ENCODE measurements at regions not wholly inside any gene's neighbourhood (a gene's known extent, or its start where the extent isn't known, plus 50 kb on each side); places are given as distances from the start of the nearest gene placed in this dataset.

DNA sequence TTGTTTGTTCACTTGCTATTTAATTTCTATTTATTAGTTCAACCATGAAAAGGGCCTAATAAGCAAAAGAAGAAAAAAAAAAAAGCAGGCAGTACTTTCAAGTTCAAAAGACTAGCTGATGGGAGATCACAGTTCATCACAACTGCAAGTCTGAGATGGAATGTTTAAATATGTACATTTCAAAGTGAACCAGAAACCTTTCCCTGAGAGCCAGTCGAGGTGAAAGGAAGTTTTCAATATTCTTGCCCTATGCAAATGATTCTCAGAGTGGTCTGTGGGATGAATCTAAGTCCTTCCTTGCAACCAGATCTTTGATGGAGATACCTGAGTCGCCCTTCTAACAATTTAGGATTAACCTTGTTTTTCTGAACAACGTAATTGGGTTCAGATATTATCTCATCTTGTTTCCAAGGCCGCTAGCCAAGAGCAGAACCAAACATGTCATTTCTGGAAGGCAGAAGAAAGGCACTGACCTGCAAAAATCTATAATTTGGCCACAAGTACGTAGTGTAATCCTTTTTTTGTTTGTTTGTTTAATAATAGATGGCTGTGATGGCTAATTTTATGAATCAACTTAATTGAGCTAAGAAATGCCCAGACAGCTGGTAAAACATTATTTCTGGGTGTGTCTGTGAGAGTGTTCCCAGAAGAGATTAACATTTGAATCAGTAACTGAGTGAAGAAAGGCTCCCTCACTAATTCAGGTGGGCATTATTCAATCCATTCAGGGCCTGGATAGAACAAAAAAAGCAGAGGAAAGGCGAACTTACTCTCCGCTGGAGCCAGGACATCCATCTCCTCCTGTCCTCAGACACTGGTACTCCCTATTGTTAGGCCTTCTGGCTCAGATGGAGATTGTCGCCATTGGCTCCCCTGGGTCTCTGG, 171.1 kb upstream of the TMPO start:
- Histone ChIP-seq H3K9me2 (ENCODE audit: insufficient read depth, low read length) (no peaks in the 10 kb centered on the region), H3K27ac (ENCODE audit: low read depth, low read length, poor library complexity, severe bottlenecking) (no peak overlapping the region), H3K4me3 (ENCODE audit: low read depth, low read length, poor library complexity, severe bottlenecking) (no peak overlapping the region), H3K9me3 (ENCODE audit: low read length) (no peaks in the 10 kb centered on the region), H2AFZ (ENCODE audit: low read length) (no peak overlapping the region), H3K36me3 (ENCODE audit: insufficient read depth, low read length) (no peaks in the 10 kb centered on the region), H3K4me1 (ENCODE audit: insufficient read depth, low read length, poor library complexity, severe bottlenecking) (peaks cover 12% of the 10 kb centered on the region), H3K4me2 (ENCODE audit: low read length) (no peak overlapping the region), H3K79me2 (ENCODE audit: insufficient read depth, low read depth, low read length) (no peaks in the 10 kb centered on the region), H4K20me1 (ENCODE audit: insufficient read depth, low read length) (no peaks in the 10 kb centered on the region)
- ChIA-PET POLR2A (no interaction called here), CTCF (ENCODE audit: unreplicated experiment) (no interaction called here)
- no peak for TF ChIP-seq EZH2phosphoT487 (IDR thresholded peaks at IDR 0.05; ENCODE audit: borderline replicate concordance, low read depth, low read length)
- TF ChIP-seq, protein P1, sequence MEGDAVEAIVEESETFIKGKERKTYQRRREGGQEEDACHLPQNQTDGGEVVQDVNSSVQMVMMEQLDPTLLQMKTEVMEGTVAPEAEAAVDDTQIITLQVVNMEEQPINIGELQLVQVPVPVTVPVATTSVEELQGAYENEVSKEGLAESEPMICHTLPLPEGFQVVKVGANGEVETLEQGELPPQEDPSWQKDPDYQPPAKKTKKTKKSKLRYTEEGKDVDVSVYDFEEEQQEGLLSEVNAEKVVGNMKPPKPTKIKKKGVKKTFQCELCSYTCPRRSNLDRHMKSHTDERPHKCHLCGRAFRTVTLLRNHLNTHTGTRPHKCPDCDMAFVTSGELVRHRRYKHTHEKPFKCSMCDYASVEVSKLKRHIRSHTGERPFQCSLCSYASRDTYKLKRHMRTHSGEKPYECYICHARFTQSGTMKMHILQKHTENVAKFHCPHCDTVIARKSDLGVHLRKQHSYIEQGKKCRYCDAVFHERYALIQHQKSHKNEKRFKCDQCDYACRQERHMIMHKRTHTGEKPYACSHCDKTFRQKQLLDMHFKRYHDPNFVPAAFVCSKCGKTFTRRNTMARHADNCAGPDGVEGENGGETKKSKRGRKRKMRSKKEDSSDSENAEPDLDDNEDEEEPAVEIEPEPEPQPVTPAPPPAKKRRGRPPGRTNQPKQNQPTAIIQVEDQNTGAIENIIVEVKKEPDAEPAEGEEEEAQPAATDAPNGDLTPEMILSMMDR (conservative IDR thresholded peaks at IDR 0.05; ENCODE audit: low read length) = no peak
- intact Hi-C loops (cut with micrococcal nuclease; ENCODE audit: unreplicated experiment) = no loop called here
- no peak for DNase-seq (ENCODE audit: low spot score)
- no TSS peak for BruUV-seq (replicated peaks)

DNA sequence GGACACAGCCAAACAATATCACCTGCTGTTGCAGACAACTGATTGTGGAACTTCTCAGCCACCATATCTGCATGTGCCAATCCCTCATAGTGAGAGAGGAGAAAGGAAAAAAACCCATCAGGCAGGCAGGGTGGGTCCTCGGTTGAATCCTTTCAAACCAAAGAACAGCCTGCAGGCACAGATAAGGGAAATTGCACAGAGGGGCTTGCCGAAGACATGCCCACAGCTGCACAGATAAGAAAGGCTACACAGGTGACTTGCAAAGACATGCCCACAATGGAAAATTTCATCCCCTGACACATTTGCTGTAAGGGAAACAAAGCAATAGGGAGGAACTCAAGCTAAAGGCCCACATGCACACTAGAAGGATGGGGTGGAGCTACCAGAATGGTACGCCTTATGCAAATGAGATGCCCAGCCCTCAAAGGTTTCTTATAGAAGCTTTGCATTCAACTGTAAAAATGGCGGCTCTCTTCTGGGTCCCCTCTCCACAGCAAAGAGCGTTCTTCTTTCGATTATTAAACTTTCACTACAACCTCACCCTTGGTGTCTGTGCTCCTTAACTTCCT, 170.0 kb upstream of the TMPO start:
- ChIA-PET POLR2A (no interaction called here), CTCF (ENCODE audit: unreplicated experiment) (interaction anchor here (2.2 kb wide), 1 partner anchor 10 kb away, joined by 6 read pairs; no protein-coding TSS in a partner anchor)
- Histone ChIP-seq H3K36me3 (ENCODE audit: insufficient read depth, low read length) (no peaks in the 10 kb centered on the region), H3K79me2 (ENCODE audit: insufficient read depth, low read depth, low read length) (no peaks in the 10 kb centered on the region), H3K4me3 (ENCODE audit: low read depth, low read length, poor library complexity, severe bottlenecking) (no peak overlapping the region), H2AFZ (ENCODE audit: low read length) (no peak overlapping the region), H3K27ac (ENCODE audit: low read depth, low read length, poor library complexity, severe bottlenecking) (no peak overlapping the region), H3K4me2 (ENCODE audit: low read length) (no peak overlapping the region), H3K9me2 (ENCODE audit: insufficient read depth, low read length) (no peaks in the 10 kb centered on the region), H4K20me1 (ENCODE audit: insufficient read depth, low read length) (no peaks in the 10 kb centered on the region), H3K9me3 (ENCODE audit: low read length) (no peaks in the 10 kb centered on the region), H3K4me1 (ENCODE audit: insufficient read depth, low read length, poor library complexity, severe bottlenecking) (peaks cover 12% of the 10 kb centered on the region)
- TF ChIP-seq, protein P1 (conservative IDR thresholded peaks at IDR 0.05; ENCODE audit: low read length) = no peak
- no peak for TF ChIP-seq EZH2phosphoT487 (IDR thresholded peaks at IDR 0.05; ENCODE audit: borderline replicate concordance, low read depth, low read length)
- no TSS peak for BruUV-seq (replicated peaks)
- no peak for DNase-seq (ENCODE audit: low spot score)
- intact Hi-C loops (cut with micrococcal nuclease; ENCODE audit: unreplicated experiment) = no loop called here

DNA sequence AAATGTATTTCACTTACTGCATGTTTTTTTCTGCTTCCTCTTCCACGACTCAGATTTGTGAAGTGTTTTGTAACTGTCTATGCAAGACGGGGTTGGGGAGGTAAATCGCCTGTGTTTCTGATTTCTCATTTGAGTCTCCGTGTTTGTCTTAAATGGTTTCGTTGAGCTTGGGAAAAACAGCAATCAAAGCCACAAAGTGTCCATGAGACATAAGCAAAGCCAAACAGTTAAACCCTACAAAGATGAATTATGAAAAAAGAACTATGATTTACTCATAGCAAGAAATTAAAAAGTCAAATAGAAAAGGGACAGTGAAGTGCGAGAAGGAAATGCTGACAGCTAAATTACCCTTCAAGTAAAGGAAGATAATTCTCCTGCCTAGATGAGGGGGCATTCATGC, 164.3 kb upstream of the TMPO start:
- no peaks in the 10 kb centered on the region for H3K36me3 ChIP-seq (ENCODE audit: insufficient read depth, low read length)
- TF ChIP-seq EZH2phosphoT487 (IDR thresholded peaks at IDR 0.05; ENCODE audit: borderline replicate concordance, low read depth, low read length) = no peak
- H4K20me1 ChIP-seq (ENCODE audit: insufficient read depth, low read length) = no peaks in the 10 kb centered on the region
- peak overlapping the region; percentile 33 for H2AFZ ChIP-seq (ENCODE audit: low read length)
- peaks cover 26% of the 10 kb centered on the region for H3K4me1 ChIP-seq (ENCODE audit: insufficient read depth, low read length, poor library complexity, severe bottlenecking)
- no peak overlapping the region for H3K4me2 ChIP-seq (ENCODE audit: low read length)
- H3K9me3 ChIP-seq (ENCODE audit: low read length) = no peaks in the 10 kb centered on the region
- H3K27ac ChIP-seq (ENCODE audit: low read depth, low read length, poor library complexity, severe bottlenecking) = no peak overlapping the region
- no peaks in the 10 kb centered on the region for H3K9me2 ChIP-seq (ENCODE audit: insufficient read depth, low read length)
- POLR2A ChIA-PET = interaction anchor here (1.1 to 1.4 kb wide), 3 partner anchors 9 to 110 kb away, joined by 3 to 5 read pairs (median 3); no protein-coding TSS in a partner anchor
- no peak for DNase-seq (ENCODE audit: low spot score)
- H3K4me3 ChIP-seq (ENCODE audit: low read depth, low read length, poor library complexity, severe bottlenecking) = no peak overlapping the region
- BruUV-seq (replicated peaks) = no TSS peak
- no peaks in the 10 kb centered on the region for H3K79me2 ChIP-seq (ENCODE audit: insufficient read depth, low read depth, low read length)
- CTCF ChIA-PET (ENCODE audit: unreplicated experiment) = no interaction called here
- intact Hi-C loops (cut with micrococcal nuclease; ENCODE audit: unreplicated experiment) = no loop called here
